DMS53 treated with DMSO at 0.1 percent for 48 hours (cell line): ENCODE measurements at regions not wholly inside any gene's neighbourhood (a gene's known extent, or its start where the extent isn't known, plus 50 kb on each side); places are given as distances from the start of the nearest gene placed in this dataset.
"Not testable (repeated sequence)": the region's sequence is repeated elsewhere in the genome, so short reads cannot be mapped to it uniquely, and the experiment has no call there.

Experiments
- DNase-seq: peaks from one replicate; lab custom pipeline; 2025; ENCODE audit not compliant: unreplicated experiment; lab: John Stamatoyannopoulos, UW

DNA sequence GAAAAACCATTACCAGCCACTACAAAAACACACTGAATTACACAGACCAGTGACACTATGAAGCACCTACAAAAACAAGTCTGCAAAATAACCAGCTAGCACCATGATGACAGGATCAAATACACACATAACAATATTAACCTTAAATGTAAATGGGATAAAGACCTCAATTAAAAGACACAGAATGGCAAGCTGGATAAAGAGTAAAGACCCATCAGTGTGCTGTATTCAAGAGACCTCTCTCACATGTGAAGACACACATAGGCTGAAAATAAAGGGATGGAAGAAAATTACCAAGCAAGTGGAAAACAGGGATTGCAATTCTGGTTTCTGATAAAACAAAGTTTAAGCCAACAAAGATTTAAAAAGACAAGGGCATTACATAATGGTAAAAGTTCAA, 482.7 kb upstream of the MCTP2 start:
- no peak for DNase-seq

DNA sequence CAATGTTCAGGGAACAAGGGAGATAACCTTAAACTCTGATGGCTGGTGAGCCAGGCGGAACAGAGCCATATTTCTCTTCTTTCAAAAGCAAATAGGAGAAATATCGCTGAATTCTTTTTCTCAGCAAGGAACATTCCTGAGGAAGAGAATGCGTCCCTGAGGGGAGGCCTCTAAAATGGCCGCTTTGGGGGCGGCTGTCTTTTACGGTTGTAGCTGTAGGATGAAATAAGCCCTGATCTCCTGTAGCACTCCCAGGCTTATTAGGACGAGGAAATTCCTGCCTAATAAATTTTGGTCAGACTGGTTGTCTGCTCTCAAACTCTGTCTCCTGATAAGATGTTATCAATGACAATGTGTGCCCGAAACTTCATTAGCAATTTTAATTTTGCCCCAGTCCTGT, 496.4 kb upstream of the MCTP2 start:
- DNase-seq, result not testable (repeated sequence)

DNA sequence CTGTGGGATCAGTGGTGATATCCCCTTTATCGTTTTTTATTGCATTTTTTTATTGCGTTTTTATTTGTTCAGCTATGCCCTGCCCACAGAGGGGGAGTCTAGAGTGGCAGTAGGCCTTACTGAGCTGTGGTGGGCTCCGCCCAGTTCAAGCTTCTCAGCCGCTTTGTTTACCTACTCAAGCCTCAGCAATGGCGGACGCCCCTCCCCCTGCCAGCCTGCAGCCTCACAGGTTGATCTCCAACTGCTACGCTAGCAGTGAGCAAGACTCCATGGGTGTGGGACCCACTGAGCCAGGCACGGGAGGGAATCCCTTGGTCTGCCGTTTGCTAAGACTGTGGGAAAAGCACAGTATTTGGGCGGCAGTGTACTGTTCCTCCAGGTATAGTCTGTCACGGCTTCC, 500.6 kb upstream of the MCTP2 start:
- no peak for DNase-seq

DNA sequence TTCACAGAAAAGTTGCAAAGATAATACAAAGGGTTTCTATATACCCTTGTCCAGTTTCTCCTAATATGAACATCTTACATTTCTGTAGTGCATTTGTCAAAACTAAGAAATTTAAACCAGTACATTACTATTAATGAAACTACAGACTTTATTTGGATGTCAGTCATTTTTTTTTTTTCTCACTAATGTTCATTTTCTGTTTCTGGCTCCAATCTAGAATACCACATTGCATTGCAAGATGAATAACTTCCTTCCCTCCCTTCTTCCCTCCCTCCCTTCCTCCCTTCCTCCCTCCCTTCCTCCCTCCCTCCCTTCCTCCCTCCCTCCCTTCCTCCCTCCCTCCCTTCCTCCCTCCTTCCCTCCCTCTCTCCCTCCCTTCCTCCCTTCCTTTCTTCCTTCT, 509.2 kb upstream of the MCTP2 start:
- DNase-seq, result no peak

DNA sequence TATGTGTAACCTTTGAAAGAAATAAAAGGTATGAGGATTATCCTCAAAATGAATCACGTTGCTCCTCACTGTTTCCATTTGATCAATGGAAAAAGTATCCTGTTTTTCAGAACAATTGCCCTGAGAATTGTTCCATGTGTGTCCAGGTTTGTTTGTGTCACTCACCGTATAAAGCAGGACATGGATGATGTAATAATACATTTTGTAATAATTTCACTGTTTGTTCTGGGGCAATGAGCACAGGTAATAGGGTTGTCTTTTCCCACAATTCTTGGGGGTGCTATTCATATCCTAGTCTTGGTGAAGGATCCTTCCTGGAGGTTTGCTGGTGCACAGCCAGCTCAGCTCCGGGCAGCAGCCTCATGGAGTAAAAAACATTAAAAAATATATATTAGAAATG, 510.8 kb upstream of the MCTP2 start:
- no peak for DNase-seq

DNA sequence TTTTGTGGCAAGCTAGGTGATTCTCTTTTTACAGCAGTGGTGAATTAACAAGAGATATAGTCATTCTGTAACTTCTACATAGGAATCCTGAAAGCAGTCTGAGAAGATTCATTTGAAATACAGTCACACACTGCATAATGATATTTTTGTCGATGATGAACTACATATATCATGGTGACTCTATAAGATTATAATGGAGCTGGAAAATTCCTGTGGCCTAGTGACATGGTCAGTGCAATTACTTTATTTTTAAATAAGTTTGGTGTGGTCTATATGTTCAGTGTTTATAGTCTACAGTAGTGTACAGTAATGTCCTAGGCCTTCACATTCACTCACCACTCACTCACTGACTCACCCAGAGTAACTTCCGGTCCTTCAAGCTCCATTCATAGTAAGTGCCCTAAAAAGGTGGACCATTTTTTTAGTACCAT, 511.4 kb upstream of the MCTP2 start:
- DNase-seq, result no peak

DNA sequence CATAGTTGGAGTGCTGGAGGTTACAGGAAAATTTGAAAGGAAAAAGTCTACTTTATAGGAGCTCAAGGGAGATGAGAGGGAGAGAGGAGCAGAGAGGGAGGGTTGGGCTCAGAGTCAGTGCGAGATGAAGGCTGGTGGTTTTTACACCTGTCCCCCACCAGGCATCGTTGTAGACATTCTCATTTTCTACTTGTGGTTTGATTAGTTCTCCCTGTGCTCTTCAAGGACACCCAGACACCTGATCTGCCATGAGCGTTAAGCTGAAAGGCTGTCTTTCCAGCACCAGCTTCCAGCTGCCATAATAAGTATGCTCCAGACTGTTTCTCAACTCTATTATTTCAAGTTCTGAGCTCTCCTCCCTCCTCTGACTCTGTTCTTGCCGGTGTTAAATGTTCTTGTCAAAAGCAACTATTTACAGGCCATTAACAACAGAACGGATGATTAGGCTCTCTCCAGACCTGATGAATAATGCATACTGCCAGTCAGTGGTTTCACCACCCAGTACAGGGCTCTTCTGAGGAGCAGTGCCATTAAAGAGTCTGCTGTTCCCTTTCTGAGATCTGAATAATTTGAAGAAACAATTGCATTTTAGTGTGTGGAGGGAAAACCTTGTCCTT, 514.6 kb upstream of the MCTP2 start:
- no peak for DNase-seq

DNA sequence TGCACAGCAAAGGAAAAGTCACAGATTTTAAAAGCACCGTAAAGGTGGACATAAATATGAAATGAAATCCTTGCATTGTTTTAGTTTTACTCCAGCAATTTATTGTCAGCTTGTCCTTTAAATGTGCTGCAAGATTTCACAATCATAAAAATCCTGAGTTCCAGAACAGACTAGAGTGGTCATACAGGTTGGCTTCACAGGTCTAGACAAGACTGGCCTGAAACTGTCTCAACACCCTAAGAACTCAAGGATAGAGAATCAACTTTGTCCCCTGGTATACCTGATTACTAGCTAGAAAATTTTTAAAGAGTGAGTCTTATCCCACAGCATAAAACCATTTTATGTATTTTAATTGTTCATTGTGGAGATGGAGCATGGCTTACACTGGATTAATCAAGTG, 521.7 kb upstream of the MCTP2 start:
- DNase-seq, result no peak

DNA sequence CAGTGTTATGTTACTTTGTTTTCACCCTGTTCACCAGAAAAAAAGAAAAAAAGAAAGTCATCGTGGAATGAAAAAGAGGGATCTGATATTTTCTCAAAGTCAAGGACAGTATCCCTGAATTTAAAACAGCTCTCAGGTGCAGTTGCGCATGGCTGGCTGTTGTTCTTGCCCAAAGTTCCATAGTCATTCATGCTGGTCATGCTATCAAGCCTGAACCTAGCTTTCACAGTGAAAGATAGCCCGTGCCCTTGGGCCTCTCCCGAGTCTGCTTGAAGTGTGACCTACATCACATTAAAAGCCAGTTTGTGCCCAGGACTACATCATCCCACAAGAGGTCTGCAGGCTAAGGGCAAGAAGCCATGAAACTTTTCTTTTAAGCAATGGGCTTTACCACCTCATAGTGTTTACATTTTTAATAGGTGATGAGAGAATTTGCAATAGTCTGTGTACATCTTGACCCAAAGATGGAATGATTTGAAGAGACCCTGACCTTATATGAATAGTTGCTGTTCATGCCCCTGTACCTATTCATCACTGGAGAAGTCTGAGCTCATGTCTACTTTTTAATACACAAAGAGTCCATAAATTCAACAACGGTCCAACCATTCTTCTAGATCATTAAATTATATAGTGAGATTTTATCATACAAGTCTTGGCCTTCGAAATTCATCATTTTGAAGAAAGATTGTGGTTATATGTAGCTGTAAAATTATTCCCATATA, 522.5 kb upstream of the MCTP2 start:
- DNase-seq, result no peak

DNA sequence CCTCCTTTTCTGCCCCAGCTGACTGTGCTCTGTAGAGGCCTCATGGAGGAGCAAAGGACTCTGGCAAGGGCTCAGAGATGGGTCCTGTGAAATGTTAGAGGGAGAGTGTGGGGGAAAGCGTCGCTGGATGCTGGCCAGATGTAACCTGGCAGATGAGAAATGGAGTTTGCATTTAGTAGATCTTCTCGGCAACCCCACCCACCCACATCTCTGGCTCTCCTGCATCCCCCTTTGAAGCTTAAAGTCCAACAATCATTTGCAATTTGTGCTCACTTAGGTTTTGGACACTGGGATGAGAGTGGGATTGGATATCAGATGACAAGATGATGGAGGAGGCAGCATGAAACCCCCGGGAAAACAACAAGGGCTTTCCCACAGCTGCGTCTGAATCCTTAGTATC, 523.6 kb upstream of the MCTP2 start:
- no peak for DNase-seq

DNA sequence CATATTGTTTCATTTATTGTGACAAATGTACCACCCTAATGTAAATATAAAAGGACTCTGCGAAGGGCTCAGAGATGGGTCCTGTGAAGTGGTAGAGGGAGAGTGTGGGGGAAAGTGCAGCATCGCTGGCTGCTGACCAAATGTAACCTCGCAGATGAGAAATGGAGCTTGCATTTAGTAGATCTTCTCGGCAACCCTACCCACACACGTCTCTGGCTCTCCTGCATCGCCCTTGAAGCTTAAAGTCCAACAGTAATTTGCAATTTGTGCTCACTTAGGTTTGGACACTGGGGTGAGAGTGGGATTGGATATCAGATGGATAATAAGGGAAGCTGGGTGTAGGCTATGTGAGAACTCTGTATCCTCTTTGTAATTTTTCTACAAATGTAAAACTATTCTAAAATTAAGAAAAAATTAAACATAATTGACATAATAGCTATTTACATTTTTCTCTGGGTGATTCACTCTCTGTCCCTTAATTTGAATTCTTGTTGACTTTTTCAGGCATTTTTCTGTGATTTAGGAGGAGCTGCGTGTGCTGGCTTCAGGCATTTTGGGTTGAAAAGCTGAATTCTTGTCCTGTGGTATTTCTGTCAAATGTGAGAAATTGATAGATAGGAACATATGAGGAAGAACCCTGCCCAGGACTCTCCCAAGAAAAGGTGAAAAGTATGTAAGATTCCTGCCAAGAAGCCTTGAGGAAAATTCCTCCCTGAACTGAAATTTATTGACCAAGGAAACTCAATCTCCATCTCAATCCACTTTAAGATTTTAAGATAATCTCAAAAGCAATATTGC, 524.7 kb upstream of the MCTP2 start:
- DNase-seq, result no peak

DNA sequence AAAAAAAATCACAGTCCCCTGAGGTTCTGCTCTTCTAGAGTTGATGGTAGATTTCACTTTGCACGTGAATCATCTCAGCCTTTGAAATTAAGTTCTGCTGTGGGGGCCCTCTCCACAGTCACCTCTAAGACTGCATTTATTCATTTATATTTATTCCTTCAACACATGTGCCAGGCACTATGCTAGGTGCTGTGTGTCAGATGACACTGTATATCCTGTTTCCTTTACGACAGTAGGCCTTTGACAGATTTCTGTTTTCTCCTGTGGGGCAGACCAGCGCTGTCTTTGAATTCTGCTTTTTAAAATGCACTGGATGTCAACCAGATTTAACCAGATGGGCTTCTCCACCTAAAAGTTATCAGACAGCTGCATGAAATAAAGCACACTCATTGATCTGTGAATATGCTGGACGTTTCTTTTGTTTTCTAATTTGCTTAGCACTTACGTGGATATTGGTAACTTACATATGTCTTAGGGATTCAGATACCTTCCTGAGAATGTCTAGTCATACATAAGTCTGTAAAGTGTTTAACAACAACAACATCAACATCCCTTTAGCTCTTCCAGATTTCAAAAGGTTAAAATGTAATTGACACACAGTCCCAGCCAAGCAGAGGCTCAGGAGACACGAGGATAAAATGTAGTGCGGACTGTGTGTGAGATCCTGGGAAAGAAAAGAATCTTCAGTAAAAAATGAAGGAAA, 525.5 kb upstream of the MCTP2 start:
- DNase-seq, result no peak

DNA sequence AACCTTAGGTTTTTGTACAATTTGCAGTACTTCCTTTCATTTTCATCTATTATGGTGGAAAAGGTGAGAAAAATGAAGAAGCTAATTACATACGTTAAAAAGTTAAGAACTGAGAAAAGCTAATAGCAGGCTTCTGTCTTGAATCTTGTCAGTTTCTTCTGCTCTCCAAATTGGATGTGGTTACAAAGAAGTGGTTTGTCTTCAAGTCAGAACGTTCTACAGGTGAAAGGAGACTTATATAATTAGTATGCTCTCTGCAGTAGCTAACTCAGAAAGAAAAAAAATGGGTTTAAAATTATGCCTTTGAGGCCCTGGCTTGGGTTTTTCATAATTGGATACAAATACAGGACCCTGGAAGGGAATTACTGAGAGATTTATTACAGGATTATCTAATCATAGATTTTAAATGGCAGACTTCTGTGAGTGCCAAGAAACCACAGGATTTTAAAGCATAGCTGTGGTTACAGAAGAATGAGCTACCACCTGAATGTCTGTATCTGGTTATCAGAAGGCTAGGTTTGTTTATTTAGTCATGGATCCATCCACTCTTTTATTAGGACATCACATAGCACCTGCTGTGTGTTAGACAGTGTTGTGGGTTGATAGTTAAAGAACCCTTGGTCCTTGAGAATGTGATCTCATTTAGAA, 528.1 kb upstream of the MCTP2 start:
- peak; percentile 47 for DNase-seq

DNA sequence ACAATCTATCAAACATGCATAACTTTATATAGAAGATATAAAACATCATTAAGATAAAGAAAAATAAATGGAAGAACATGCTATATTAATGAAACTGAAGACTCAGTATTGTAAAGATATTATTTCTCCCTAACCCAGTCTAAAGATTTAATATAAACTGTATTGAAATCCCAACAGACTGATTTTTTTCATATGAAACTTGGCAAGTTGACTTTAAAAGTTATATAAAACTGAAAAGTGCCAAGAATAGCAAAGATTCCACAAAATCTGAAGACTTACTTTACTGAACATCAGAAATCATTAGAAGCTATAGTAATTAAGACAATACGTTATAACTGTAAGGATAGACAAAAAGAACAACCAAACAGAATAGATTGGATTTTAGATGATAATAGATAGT, 531.3 kb upstream of the MCTP2 start:
- DNase-seq, result no peak

DNA sequence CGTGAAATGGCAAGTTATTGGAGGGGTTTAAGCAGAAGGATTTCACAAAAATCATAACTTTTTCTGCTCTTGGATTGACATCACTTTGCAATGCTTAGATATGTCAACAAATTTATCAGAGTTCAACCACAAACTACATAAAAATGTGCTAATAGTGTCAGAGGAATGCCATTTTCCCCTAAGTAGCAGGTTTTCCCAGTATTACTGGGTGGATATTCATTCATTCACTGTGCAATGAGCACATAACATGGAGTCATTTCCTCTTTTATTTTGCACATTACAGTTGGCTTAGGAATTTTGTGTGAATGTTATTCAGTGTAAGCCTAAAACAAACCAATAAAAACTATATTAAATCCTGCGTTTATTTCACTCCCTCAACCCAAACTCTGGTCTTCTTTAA, 537.3 kb upstream of the MCTP2 start:
- no peak for DNase-seq

DNA sequence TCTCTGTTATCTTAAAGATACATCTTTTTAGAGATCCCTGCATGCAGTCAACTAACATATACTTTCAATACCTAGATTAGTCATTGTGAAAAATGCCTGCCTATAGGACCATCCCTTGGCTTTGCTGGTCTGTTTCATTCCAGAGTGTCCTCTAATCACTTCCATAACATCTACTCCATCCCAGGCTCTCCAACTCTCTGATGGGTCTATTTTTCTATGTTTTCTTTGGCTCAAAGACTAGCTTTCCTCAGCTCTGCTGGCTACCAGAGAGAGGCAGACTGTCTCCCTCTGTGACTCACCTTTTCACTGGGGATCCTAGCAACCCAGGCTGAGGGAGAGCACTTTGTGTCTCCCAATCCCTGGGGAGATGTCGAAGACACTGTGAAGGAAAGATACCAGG, 547.7 kb upstream of the MCTP2 start:
- no peak for DNase-seq

DNA sequence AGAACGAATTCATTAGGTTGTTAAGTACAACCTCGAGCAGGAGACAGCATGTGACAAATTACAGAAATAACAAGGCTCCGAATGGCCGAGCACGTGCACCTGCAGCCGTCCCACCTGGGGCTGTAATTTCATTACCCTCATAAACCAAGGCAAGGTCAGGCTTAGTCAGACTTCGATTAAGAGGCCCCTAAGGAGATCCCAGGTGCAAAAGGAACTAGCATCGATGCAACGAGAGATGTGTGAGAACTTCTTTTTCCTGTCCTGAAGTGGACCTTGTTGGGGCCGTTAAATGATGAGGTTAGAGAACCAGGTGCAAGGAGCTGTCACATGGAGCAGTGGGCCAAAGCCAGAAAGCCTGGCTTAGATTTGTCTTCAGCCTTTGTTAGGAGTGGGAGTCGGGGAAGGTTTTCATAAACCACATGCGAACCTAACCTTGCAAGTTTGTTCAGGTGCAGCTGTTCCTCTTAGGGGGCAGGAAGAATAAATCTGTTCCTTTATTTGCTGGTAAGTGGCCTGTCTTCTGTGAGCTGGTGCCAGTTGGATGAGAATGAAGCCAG, 559.9 kb upstream of the MCTP2 start:
- DNase-seq, result no peak

DNA sequence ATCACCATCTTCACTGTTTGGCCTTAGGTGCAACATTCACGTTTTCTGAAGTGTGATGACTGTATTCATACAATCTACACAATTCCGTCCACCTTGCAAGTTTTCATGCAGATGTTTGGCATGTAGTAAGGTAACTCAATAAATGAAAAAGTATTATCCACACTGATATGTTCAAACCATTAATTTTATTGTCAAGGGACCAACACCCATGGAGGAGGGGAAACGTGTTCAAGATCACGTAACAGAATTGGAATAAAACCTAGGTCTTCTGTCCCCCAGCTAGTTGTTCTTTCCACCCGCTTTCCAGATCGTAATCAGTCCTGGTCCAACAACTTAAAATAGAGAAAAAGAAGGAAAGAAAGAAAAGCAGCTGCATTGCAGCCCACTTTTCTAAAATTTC, 560.4 kb upstream of the MCTP2 start:
- no peak for DNase-seq

DNA sequence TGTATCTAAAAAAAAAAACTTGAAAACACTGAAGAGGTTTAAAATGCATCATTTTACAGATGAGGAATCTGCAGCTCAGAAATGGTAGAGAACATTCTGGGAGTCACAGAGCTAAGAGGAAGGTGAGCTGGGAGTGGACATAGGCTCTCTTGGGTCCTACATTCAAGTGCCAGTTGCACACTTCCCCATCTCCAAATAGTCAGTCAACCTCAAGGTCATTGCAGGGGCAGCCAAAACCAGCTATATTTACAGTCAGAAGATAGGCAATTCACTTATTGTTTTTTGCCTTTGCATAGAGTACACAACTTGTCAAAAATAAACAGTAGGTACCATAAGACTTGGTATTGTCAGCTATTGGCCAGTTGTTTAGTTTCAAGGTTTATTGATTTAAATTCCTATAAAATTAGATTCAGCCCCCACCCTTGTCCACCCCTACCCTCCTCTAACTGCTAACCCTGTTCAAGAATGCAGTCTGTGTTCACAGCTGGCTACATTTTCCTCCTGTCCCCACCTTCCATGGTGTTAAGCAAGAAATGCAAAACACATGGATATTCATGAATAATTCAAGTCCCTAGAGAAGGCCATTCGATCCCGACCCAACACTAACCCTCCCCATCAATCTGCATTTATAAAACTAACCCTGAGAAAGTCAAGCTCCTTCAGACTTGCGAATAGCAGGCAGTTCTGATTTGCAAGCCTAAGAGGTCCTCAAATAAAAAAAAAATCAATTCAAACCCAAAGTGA, 567.0 kb upstream of the MCTP2 start:
- no peak for DNase-seq
